HG02840 (cell line): ENCODE measurements at regions not wholly inside any gene's neighbourhood (a gene's known extent, or its start where the extent isn't known, plus 50 kb on each side); places are given as distances from the start of the nearest gene placed in this dataset.

Experiments
- ATAC-seq: cut with Tn5 transposase; IDR thresholded peaks from one replicate; pipeline ENCODE4 v1.9.1; 2021; ENCODE audit warnings: mild to moderate bottlenecking, moderate library complexity, moderate number of reproducible peaks; ENCODE audit not compliant: unreplicated experiment, low FRiP score

- no peak for ATAC-seq
These were observed 51.5 kb downstream of the IRAG1 start for GRCh38 chr11:10641912-10642697.

- peak; percentile 56 for ATAC-seq
These were observed 52.2 kb downstream of the IRAG1 start for GRCh38 chr11:10641177-10641911.

- ATAC-seq, result no peak
These were observed 53.2 kb downstream of the IRAG1 start for GRCh38 chr11:10640308-10640707.

- no peak for ATAC-seq
These were observed 54.2 kb downstream of the IRAG1 start for GRCh38 chr11:10639350-10639749.

- ATAC-seq, result no peak
These were observed 55.1 kb downstream of the IRAG1 start for GRCh38 chr11:10638316-10638925.

GRCh38 chr11:10637731-10638151, 55.8 kb downstream of the IRAG1 start:
- ATAC-seq, result no peak

- ATAC-seq, result no peak
These were observed 59.1 kb downstream of the IRAG1 start for GRCh38 chr11:10634407-10634806.

- ATAC-seq, result no peak
These were observed 60.3 kb downstream of the IRAG1 start for GRCh38 chr11:10633261-10633660.

GRCh38 chr11:10632483-10632882, 61.1 kb downstream of the IRAG1 start:
- no peak for ATAC-seq

- no peak for ATAC-seq
These were observed 61.8 kb downstream of the IRAG1 start for GRCh38 chr11:10631761-10632160.

GRCh38 chr11:10629411-10630002, 61.0 kb upstream of the LYVE1 start:
- ATAC-seq, result no peak

- ATAC-seq, result no peak
These were observed 60.2 kb upstream of the LYVE1 start for GRCh38 chr11:10628508-10629236.

GRCh38 chr11:10627816-10628215, 59.4 kb upstream of the LYVE1 start:
- ATAC-seq, result no peak

GRCh38 chr11:10627291-10627690, 58.8 kb upstream of the LYVE1 start:
- ATAC-seq, result no peak

- ATAC-seq, result no peak
These were observed 57.5 kb upstream of the LYVE1 start for GRCh38 chr11:10625982-10626311.

GRCh38 chr11:10625281-10625981, 57.0 kb upstream of the LYVE1 start:
- no peak for ATAC-seq

- no peak for ATAC-seq
These were observed 55.6 kb upstream of the LYVE1 start for GRCh38 chr11:10623797-10624761.

GRCh38 chr11:10622957-10623791, 54.7 kb upstream of the LYVE1 start:
- ATAC-seq, result no peak
